GM12873 (cell line): ENCODE measurements at regions not wholly inside any gene's neighbourhood (a gene's known extent, or its start where the extent isn't known, plus 50 kb on each side); places are given as distances from the start of the nearest gene placed in this dataset.

Experiments used
- TF ChIP-seq, protein P1 (sequence below): IDR thresholded peaks from 2 replicates; pipeline ENCODE4 v1.5.1; 2012; ENCODE audit warnings: low read depth, mild to moderate bottlenecking, moderate library complexity, low read length, control low read depth; ENCODE audit not compliant: insufficient read depth; ENCODE audit errors: missing control alignments

DNA sequence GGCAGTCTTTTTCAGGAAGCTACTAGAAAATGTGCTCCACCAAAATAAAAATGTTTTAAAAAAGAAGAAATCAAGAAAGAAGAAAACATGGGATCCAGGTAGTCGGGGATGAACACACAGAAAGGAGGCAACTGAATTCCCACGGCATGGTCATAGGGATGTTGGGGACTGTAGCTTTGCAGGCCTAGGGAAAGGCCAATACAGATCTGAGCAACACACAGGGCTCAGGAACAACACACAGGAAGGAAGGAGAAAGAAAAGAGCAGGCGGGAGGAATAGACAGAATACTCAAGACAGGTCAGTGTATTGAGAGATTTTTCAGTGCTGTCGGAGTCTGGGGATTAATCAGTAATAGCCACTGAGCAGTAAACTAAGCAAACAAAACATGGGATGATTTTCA lies 142.7 kb upstream of the SYT6 start:
- TF ChIP-seq, protein P1, sequence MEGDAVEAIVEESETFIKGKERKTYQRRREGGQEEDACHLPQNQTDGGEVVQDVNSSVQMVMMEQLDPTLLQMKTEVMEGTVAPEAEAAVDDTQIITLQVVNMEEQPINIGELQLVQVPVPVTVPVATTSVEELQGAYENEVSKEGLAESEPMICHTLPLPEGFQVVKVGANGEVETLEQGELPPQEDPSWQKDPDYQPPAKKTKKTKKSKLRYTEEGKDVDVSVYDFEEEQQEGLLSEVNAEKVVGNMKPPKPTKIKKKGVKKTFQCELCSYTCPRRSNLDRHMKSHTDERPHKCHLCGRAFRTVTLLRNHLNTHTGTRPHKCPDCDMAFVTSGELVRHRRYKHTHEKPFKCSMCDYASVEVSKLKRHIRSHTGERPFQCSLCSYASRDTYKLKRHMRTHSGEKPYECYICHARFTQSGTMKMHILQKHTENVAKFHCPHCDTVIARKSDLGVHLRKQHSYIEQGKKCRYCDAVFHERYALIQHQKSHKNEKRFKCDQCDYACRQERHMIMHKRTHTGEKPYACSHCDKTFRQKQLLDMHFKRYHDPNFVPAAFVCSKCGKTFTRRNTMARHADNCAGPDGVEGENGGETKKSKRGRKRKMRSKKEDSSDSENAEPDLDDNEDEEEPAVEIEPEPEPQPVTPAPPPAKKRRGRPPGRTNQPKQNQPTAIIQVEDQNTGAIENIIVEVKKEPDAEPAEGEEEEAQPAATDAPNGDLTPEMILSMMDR = no peak

DNA sequence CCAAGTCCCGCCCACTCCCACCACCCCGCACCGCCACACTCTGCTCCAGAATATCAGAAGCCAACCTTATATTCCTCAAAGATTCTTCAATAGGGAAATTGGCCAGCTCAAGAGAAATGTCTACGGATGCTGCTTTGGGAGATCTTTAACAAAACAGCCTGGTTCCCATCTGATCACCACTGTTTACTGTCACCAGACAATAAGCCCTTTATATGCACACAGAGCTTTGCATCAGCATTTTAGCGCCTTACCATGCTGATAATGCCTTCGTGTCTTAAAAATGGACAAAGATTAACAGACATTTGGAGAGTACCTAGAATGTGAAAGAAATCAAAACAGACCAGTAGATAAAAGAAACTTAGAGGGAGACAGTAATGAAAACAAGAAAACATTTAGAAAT lies 141.7 kb upstream of the SYT6 start:
- TF ChIP-seq, protein P1 = no peak

GRCh38 chr1:114292835-114293234 lies 139.2 kb upstream of the SYT6 start:
- TF ChIP-seq, protein P1 = no peak

GRCh38 chr1:114292194-114292593 lies 138.5 kb upstream of the SYT6 start:
- TF ChIP-seq, protein P1 = no peak

DNA sequence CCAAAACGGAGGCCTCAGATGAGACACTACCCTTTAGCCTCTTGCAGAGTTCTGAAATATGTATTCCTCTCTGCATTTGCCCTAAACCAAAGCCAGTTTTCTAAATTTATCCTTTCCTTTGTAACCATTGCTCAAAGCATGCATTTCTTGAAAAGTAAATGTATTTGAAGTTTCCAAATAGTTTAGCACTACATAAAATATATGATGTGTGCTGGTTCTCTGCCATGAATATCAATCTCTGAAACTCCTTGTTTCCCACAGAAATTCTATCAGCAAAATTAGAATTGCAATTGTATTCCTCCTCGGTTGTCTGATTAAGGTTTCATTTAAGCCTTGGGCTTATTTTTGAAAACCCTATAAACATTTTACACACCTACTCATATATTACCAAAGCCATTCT lies 137.1 kb upstream of the SYT6 start:
- TF ChIP-seq, protein P1 = no peak

DNA sequence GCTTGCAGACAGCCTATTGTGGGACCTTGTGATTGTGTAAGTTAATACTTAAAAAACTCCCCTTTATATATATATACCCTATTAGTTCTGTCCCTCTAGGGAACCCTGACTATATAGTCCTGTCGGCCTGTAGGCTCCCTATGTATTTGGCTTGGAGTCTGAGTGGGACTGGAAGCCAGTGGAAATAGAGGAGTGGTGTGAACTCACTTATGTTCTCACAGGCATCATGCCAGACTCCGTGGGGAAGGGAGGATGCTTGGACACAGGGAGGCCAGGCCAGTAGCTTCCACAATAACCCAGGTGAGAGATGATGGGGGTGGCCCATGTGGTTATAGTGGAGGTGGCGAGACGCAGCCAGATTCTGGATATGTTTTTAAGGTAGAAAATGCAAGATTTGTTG lies 136.7 kb upstream of the SYT6 start:
- TF ChIP-seq, protein P1 = no peak

GRCh38 chr1:114289824-114290223 lies 136.2 kb upstream of the SYT6 start:
- TF ChIP-seq, protein P1 = no peak
